ENCODE measurements at regions not wholly inside any gene's neighbourhood (a gene's known extent, or its start where the extent isn't known, plus 50 kb on each side); places are given as distances from the start of the nearest gene placed in this dataset.

DNA sequence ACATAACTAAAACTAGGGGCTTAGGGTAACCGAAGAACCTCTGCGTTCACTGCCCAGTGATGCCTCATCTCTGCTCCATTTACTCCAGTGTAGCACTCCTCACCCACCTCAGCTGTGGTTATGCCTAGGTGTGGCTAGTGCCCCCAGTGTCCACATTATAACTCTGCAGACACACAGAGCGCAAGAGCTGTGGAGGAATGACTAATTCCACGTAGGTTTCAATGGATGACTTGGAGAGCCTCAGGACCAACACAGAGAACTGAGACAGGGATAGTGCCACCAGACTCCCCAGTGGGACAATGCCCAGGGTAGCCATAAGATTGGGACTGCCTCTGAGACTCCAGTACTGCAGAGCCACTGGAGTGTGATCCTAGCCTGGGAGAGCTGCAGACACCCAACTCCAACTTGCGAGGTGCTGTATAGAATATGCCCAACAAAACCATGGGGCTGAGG is 542.4 kb upstream of the DIPK2B start:
- TF ChIP-seq, protein P1, sequence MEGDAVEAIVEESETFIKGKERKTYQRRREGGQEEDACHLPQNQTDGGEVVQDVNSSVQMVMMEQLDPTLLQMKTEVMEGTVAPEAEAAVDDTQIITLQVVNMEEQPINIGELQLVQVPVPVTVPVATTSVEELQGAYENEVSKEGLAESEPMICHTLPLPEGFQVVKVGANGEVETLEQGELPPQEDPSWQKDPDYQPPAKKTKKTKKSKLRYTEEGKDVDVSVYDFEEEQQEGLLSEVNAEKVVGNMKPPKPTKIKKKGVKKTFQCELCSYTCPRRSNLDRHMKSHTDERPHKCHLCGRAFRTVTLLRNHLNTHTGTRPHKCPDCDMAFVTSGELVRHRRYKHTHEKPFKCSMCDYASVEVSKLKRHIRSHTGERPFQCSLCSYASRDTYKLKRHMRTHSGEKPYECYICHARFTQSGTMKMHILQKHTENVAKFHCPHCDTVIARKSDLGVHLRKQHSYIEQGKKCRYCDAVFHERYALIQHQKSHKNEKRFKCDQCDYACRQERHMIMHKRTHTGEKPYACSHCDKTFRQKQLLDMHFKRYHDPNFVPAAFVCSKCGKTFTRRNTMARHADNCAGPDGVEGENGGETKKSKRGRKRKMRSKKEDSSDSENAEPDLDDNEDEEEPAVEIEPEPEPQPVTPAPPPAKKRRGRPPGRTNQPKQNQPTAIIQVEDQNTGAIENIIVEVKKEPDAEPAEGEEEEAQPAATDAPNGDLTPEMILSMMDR (IDR thresholded peaks at IDR 0.05; ENCODE audit: borderline replicate concordance, extremely low read depth, low read length, poor library complexity, severe bottlenecking): peak; percentile 31
- TF ChIP-seq EZH2 (IDR thresholded peaks at IDR 0.05; ENCODE audit: borderline replicate concordance, low read depth, low read length, severe bottlenecking): no peak
